Ascending aorta (tissue), 2 donors: ENCODE measurements at regions not wholly inside any gene's neighbourhood (a gene's known extent, or its start where the extent isn't known, plus 50 kb on each side); places are given as distances from the start of the nearest gene placed in this dataset.

Source experiments
- DNase-seq, 2 donors: peaks; one replicate each; pipeline ENCODE4 v3.0.0-alpha.2; 2019; ENCODE audit warnings: low spot score in 2 of 2
- H3K27ac ChIP-seq, 2 donors: fragments of 200-600 bp; sonication (generic); one replicate each; pipeline ENCODE4 v1.5.1; 2016 to 2017; ENCODE audit warnings: mild to moderate bottlenecking in 1 of 2
- H3K27me3 ChIP-seq: fragments of 200-600 bp; sonication (generic); one replicate; pipeline ENCODE4 v1.5.1; 2017
- H3K36me3 ChIP-seq, 2 donors: fragments of 200-600 bp; sonication (generic); one replicate each; pipeline ENCODE4 v1.5.1; 2016
- H3K4me1 ChIP-seq, 2 donors: fragments of 200-600 bp; sonication (generic); one replicate each; pipeline ENCODE4 v1.5.1; 2016 to 2017; ENCODE audit warnings: mild to moderate bottlenecking in 1 of 2
- H3K4me3 ChIP-seq, 2 donors: fragments of 200-600 bp; sonication (generic); one replicate each; pipeline ENCODE4 v1.5.1; 2016 to 2017; ENCODE audit warnings: mild to moderate bottlenecking in 1 of 2
- H3K9me3 ChIP-seq, 2 donors: fragments of 200-600 bp; sonication (generic); one replicate each; pipeline ENCODE4 v1.5.1; 2016
- CTCF ChIP-seq, 3 experiments: fragments of 200-600 bp in 2 of 3; fragments of 450-650 bp in 1 of 3; sonication (generic) in 2 of 3; IDR thresholded peaks; one replicate each; pipeline ENCODE4 v1.5.1; 2016 to 2019; ENCODE audit warnings: antibody characterized with exemption in 3 of 3, mild to moderate bottlenecking in 1 of 3, moderate library complexity in 1 of 3
- intact Hi-C: fragments of 100-400 bp; cut with DNase I; formaldehyde crosslinking; loops from one replicate; pipeline ENCODE4 v1.15.1; 2023

GRCh38 chr4:117949621-117950020 lies 84.7 kb upstream of the NDST3 start:
- TF ChIP-seq CTCF (IDR thresholded peaks at IDR 0.05): no peak
- DNase-seq: no peak
- no peak overlapping the region for H3K27ac ChIP-seq
- H3K4me3 ChIP-seq: no peak overlapping the region
- intact Hi-C loops: no loop called here
- H3K27me3 ChIP-seq: no peaks in the 10 kb centered on the region
- H3K36me3 ChIP-seq: no peaks in the 10 kb centered on the region
- H3K9me3 ChIP-seq: no peaks in the 10 kb centered on the region
- H3K4me1 ChIP-seq: no peaks in the 10 kb centered on the region

- no peak overlapping the region for H3K4me3 ChIP-seq
- no peaks in the 10 kb centered on the region for H3K4me1 ChIP-seq
- no peak overlapping the region for H3K27ac ChIP-seq
- no peak for DNase-seq
- no peaks in the 10 kb centered on the region for H3K36me3 ChIP-seq
- no peaks in the 10 kb centered on the region for H3K9me3 ChIP-seq
- TF ChIP-seq CTCF (IDR thresholded peaks at IDR 0.05): no peak
- H3K27me3 ChIP-seq: no peaks in the 10 kb centered on the region
- intact Hi-C loops: no loop called here
Measured at GRCh38 chr4:117957571-117957970, 76.7 kb upstream of the NDST3 start.

- Histone ChIP-seq H3K36me3 (no peaks in the 10 kb centered on the region), H3K27ac (no peak overlapping the region), H3K4me3 (no peak overlapping the region), H3K27me3 (no peaks in the 10 kb centered on the region), H3K9me3 (no peaks in the 10 kb centered on the region), H3K4me1 (no peaks in the 10 kb centered on the region)
- no peak for TF ChIP-seq CTCF (IDR thresholded peaks at IDR 0.05)
- intact Hi-C loops: no loop called here
- DNase-seq: no peak
Measured at GRCh38 chr4:117965622-117966021, 68.7 kb upstream of the NDST3 start.

GRCh38 chr4:117968606-117969005 lies 65.7 kb upstream of the NDST3 start:
- H3K36me3 ChIP-seq: no peaks in the 10 kb centered on the region
- H3K27me3 ChIP-seq: no peaks in the 10 kb centered on the region
- no peaks in the 10 kb centered on the region for H3K4me1 ChIP-seq
- intact Hi-C loops: no loop called here
- no peak overlapping the region for H3K4me3 ChIP-seq
- TF ChIP-seq CTCF (IDR thresholded peaks at IDR 0.05): no peak
- H3K27ac ChIP-seq: no peak overlapping the region
- DNase-seq: no peak
- H3K9me3 ChIP-seq: no peaks in the 10 kb centered on the region

GRCh38 chr4:117971403-117971802 lies 62.9 kb upstream of the NDST3 start:
- intact Hi-C loops: no loop called here
- TF ChIP-seq CTCF (IDR thresholded peaks at IDR 0.05): no peak
- DNase-seq: no peak

More at GRCh38 chr4:117971403-117971802, 62.9 kb upstream of the NDST3 start:
- no peaks in the 10 kb centered on the region for H3K4me1 ChIP-seq
- H3K27ac ChIP-seq: no peak overlapping the region
- H3K9me3 ChIP-seq: no peaks in the 10 kb centered on the region
- no peaks in the 10 kb centered on the region for H3K36me3 ChIP-seq
- no peak overlapping the region for H3K4me3 ChIP-seq
- H3K27me3 ChIP-seq: no peaks in the 10 kb centered on the region
